HS-27A (cell line): ENCODE measurements at regions not wholly inside any gene's neighbourhood (a gene's known extent, or its start where the extent isn't known, plus 50 kb on each side); places are given as distances from the start of the nearest gene placed in this dataset.
A peak's percentile ranks its signal among the peaks of the same experiment; 100 is the strongest.
"Not testable (repeated sequence)": the region's sequence is repeated elsewhere in the genome, so short reads cannot be mapped to it uniquely, and the experiment has no call there.

Experiments used
- DNase-seq: peaks from one replicate; pipeline ENCODE4 v3.0.0-alpha.2; 2012; ENCODE audit warnings: low read depth, missing footprints

- no peak for DNase-seq
These were observed 206.2 kb upstream of the PCDH18 start for GRCh38 chr4:137738375-137738990.

- DNase-seq: no peak
These were observed 203.3 kb upstream of the PCDH18 start for GRCh38 chr4:137735561-137736104.

DNA sequence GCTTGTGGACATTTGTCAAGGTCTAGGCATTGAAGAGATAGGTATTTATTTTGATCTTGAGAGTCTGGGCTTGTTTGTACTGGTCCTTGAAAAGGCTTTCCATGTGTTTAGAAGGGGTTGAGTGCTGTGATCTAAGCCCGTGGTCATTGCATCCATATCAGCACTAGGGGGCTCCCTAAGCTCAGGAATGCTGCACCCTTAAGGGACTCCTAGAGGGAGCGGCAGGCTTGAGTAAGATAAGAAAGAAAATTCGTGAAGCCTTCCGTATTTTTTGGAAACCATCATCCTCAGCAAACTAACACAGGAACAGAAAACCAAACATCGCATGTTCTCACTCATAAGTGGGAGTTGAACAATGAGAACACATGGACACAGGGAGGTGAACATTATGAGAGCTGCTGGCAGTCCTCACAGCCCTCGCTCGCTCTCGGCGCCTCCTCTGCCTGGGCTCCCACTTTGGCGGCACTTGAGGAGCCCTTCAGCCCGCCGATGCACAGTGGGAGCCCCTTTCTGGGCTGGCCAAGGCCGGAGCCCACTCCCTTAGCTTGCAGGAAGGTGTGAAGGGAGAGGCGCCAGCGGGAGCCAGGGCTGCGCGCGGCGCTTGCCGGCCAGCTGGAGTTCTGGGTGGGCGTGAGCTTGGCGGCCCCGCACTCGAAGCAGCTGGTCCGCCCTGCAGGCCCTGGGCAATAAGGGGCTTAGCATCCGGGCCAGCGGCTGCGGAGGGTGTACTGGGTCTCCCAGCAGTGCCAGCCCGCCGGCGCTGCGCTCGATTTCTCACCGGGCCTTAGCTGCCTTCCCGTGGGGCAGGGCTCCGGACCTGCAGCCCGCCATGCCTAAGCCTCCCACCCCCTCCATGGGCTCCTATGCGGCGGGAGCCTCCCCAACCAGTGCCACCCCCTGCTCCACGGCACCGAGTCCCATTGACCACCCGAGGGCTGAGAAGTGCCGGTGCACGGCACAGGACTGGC lies 201.2 kb upstream of the PCDH18 start:
- DNase-seq: not testable (repeated sequence)

GRCh38 chr4:137722910-137723309 lies 190.6 kb upstream of the PCDH18 start:
- no peak for DNase-seq

DNA sequence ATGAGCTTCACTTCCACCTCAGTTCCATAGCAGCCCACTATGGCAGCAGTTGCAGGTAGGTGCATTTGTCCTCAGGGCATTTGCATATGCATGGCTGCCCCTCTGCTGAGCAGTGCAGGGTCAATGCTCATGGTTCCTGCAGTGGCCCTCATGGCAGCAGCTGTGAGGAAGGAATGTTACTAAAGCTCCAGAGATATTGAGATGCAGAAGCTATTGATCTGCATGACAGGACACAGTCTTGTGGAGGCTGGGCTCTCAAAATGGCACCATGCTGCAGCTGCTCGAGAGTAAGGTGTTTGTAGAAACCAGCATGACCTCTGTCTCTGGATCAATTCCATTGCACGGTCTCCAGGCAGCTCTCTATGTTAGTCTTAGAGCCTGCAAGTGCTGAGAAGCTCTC lies 179.2 kb upstream of the PCDH18 start:
- DNase-seq: no peak

- DNase-seq: no peak
These were observed 175.3 kb upstream of the PCDH18 start for GRCh38 chr4:137707626-137708025.

DNA sequence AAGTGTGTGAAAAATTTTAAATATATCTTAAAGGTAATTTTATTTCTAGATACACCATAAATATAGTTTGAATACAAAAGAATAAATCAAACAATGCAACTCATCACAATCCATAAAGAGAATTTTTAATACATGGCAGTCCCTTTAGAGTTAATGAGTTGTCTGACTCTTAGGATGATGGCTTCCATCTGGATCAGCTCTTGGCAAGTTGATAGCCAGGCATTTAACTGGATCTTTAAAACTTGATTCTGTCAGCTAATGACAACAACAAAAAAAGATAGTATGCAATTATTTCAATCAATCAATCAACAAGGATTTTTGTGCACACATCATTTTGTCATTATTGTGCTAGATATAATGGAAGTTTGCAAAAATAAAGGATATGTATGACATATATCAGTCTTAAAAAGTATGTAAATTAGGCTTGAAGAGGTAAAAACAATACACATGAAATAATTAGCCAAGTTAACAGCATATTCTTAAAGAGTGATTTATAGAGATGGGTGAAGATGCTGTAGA lies 174.9 kb upstream of the PCDH18 start:
- DNase-seq: no peak

- DNase-seq: peak; percentile 8
These were observed 173.0 kb upstream of the PCDH18 start for GRCh38 chr4:137705171-137705783.

- no peak for DNase-seq
These were observed 170.9 kb upstream of the PCDH18 start for GRCh38 chr4:137703195-137703594.

DNA sequence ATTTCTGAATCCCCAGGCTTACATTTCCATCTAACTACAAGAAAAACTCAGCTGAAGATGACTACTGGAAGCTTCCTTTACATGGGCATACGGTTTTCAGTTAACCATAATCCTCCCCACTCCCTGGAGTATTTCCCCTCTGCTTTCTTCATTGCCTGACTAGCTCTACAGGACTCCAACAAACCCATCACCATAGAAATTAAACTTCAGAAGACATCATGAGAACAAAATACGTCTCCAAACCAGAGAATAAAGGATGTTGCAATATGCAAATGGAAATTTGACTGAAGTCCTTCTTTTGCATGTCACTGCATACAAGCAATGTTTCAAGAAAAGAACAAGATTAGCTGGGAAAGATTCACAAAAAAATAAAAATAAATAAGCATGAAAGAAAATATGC lies 170.2 kb upstream of the PCDH18 start:
- DNase-seq: no peak

GRCh38 chr4:137701401-137701800 lies 169.1 kb upstream of the PCDH18 start:
- DNase-seq: no peak

DNA sequence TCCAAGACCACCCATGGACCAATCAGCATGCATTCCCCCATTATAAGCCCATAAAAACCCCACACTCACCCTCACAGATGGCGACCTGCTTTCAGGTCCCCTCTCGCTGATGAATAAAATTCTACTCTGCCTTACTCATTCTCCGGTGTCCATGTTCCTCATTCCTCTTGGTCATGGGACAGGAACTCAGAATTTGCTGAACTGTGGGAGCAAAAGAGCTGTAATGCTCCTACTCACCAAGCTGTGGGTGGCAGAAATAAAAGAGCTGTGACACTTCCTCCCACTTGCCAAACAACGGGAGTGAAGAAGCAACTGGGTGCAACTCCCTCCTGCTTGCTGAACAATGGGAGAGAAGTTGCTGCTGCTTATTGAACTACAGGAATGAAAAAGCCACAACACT lies 168.5 kb upstream of the PCDH18 start:
- DNase-seq: no peak

GRCh38 chr4:137700072-137700471 lies 167.8 kb upstream of the PCDH18 start:
- DNase-seq: no peak

GRCh38 chr4:137694138-137694537 lies 161.8 kb upstream of the PCDH18 start:
- no peak for DNase-seq

GRCh38 chr4:137693641-137694040 lies 161.3 kb upstream of the PCDH18 start:
- DNase-seq: no peak

DNA sequence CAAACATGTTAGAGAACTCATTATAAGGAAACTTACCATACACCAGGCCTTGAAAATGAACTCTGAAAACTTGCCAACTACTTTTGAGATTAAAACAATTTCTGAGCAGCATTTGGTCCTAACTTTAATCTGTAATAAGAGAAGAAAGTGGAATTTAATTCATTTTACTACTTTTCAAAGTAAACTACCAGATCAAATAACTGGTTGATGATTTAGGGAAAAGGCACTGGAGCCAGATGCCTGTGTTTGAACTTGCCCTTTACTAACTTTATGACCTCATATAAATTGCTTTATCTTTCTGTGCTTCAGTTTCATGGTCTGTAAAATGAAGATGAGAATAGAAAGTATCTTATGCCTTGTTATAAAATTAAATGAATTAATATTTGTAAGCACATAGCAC lies 159.9 kb upstream of the PCDH18 start:
- no peak for DNase-seq

DNA sequence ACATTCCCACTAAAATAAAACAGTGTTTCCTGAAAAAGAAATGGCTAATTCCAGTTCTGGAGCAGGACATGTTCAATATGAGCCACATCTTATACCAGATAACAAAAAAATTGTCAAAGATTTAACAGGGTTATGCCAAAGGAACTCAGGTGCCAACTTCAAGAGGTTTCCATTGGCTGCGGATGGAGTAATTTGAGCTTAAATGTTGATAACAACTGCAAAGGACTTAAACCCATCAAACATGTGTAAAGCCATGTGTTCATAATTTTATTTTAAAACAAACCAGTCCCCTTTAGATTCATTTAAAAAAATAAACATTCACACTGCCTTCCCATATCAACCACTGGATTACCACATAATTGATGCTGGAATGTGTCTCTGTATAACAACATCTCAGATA lies 156.4 kb upstream of the PCDH18 start:
- no peak for DNase-seq

DNA sequence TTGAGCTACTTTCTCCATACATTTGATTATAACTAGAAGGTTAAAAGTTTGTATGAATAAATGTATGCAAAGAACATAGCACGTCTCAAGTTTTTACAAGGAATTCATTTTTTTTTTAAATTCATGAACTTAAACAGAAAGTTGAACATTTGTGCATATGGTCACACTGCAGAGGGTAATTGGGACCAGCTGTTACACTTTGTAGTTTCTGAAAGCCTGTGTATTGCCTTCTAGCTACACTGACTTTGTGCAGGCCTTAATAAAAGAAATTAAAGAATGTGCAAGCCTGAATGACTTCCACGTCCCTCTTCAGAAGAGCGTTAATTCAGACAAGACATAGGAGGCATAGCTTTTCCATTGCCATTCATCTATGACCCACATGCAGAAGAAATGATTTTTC lies 153.1 kb upstream of the PCDH18 start:
- DNase-seq: no peak

DNA sequence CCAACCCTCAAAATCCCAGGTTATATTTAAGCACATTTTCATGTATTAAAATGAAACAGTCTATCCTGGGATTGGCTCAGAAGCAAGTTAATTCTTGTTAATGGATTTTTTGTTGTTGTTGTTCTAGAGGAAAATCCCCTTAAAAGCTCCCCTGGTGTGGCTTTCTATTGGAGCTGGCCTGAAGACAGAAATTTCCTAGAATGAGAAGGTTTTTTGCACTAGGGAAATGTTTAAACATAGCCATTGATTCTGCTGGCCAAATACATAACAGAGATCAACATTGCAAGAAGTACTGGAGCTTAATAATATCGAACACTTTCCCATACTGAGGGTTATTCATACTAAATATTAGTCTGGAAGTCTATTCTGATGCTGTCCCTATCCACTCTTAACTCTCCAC lies 148.8 kb upstream of the PCDH18 start:
- no peak for DNase-seq

GRCh38 chr4:137678796-137679195 lies 146.5 kb upstream of the PCDH18 start:
- no peak for DNase-seq

GRCh38 chr4:137677863-137678262 lies 145.6 kb upstream of the PCDH18 start:
- no peak for DNase-seq

- DNase-seq: no peak
These were observed 144.2 kb upstream of the PCDH18 start for GRCh38 chr4:137676357-137676998.
